ENCODE measurements at regions not wholly inside any gene's neighbourhood (a gene's known extent, or its start where the extent isn't known, plus 50 kb on each side); places are given as distances from the start of the nearest gene placed in this dataset.

GRCh38 chr3:187615630-187616029 lies 54.6 kb downstream of the SST start:
- Histone ChIP-seq H3K9me2 (replicated peaks; ENCODE audit: low read depth, low read length) (no peaks in the 10 kb centered on the region), H3K27me3 (ENCODE audit: insufficient read depth, low read length, poor library complexity, severe bottlenecking) (no peaks in the 10 kb centered on the region), H2AFZ (ENCODE audit: low read length) (no peak overlapping the region), H4K20me1 (ENCODE audit: insufficient read depth, low read length, poor library complexity, severe bottlenecking) (no peaks in the 10 kb centered on the region), H3K36me3 (ENCODE audit: insufficient read depth, low read length) (no peaks in the 10 kb centered on the region), H3K4me1 (ENCODE audit: insufficient read depth, low read length, poor library complexity, severe bottlenecking) (peaks cover 6% of the 10 kb centered on the region), H3K4me2 (ENCODE audit: low read depth, low read length, poor library complexity, severe bottlenecking) (no peak overlapping the region), H3F3A (ENCODE audit: low read depth) (no peaks in the 10 kb centered on the region), H3K9ac (ENCODE audit: low read depth, low read length, poor library complexity, severe bottlenecking) (no peak overlapping the region), H3K9me3 (ENCODE audit: insufficient read depth, low read depth, low read length) (no peaks in the 10 kb centered on the region), H3K4me3 (ENCODE audit: low read length, poor library complexity, severe bottlenecking) (no peak overlapping the region), H3K79me2 (ENCODE audit: insufficient read depth, low read length) (no peaks in the 10 kb centered on the region)
- TF ChIP-seq EZH2phosphoT487 (IDR thresholded peaks at IDR 0.05; ENCODE audit: borderline replicate concordance) (no peak), CTCF (conservative IDR thresholded peaks at IDR 0.05; ENCODE audit: low read length) (no peak)

DNA sequence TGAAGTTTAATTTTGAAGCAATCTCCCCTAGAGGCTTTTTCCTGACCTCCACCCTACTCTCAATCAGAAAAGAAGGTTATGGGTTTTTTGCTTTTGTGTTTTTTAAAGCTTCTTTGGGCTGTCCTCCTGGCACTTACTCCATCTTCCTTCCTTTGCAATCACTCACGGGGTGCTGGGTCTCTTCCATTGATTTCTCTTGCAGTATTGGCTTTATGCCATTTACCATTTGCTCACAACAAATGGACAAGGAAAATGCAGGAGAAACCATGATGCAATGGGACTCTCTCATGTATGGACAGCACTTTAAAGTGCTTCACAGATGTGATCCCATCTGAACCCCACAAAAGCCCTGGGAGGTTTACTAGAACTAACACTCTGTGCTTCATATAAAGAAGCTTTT lies 57.5 kb downstream of the SST start:
- H3K36me3 ChIP-seq (ENCODE audit: insufficient read depth, low read length) = no peaks in the 10 kb centered on the region
- no peak overlapping the region for H3K4me3 ChIP-seq (ENCODE audit: low read length, poor library complexity, severe bottlenecking)
- H3K79me2 ChIP-seq (ENCODE audit: insufficient read depth, low read length) = no peaks in the 10 kb centered on the region
- H3K4me1 ChIP-seq (ENCODE audit: insufficient read depth, low read length, poor library complexity, severe bottlenecking) = peaks cover 6% of the 10 kb centered on the region
- H3K4me2 ChIP-seq (ENCODE audit: low read depth, low read length, poor library complexity, severe bottlenecking) = no peak overlapping the region
- H3K9ac ChIP-seq (ENCODE audit: low read depth, low read length, poor library complexity, severe bottlenecking) = no peak overlapping the region
- no peaks in the 10 kb centered on the region for H3K9me3 ChIP-seq (ENCODE audit: insufficient read depth, low read depth, low read length)
- H4K20me1 ChIP-seq (ENCODE audit: insufficient read depth, low read length, poor library complexity, severe bottlenecking) = no peaks in the 10 kb centered on the region
- no peaks in the 10 kb centered on the region for H3K9me2 ChIP-seq (replicated peaks; ENCODE audit: low read depth, low read length)
- H2AFZ ChIP-seq (ENCODE audit: low read length) = no peak overlapping the region
- no peaks in the 10 kb centered on the region for H3K27me3 ChIP-seq (ENCODE audit: insufficient read depth, low read length, poor library complexity, severe bottlenecking)
- TF ChIP-seq EZH2phosphoT487 (IDR thresholded peaks at IDR 0.05; ENCODE audit: borderline replicate concordance) (no peak), CTCF (conservative IDR thresholded peaks at IDR 0.05; ENCODE audit: low read length) (no peak)
- no peaks in the 10 kb centered on the region for H3F3A ChIP-seq (ENCODE audit: low read depth)

DNA sequence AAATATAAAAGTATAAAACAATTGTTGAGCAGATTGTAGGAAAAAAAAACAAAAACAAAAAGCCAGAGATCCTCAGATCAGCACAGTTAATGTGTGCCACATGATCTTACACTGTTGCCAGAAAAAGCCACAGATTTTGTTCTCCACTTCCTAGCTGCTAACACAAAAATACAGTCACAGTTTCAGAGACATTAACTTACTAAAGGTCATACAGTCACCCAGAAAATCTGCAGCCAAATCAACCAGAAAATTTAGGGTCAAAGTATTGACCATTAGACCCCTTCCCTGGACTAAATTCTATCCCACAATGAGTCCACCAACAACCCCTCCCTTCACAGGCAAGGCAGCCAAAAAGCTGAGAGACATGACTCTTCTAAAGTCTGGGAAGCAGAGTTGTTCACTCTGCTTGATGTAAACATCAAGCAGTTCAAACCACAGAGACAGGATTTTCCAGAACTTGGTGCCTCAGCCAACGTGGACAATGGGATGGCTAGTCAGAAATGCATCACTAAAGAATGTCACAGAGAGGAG lies 59.1 kb downstream of the SST start:
- TF ChIP-seq EZH2phosphoT487 (IDR thresholded peaks at IDR 0.05; ENCODE audit: borderline replicate concordance) = no peak
- no peak for TF ChIP-seq CTCF (conservative IDR thresholded peaks at IDR 0.05; ENCODE audit: low read length)
- no peaks in the 10 kb centered on the region for H3F3A ChIP-seq (ENCODE audit: low read depth)

More for the DNA sequence above, 59.1 kb downstream of the SST start:
- H3K9ac ChIP-seq (ENCODE audit: low read depth, low read length, poor library complexity, severe bottlenecking) = no peak overlapping the region
- no peaks in the 10 kb centered on the region for H3K27me3 ChIP-seq (ENCODE audit: insufficient read depth, low read length, poor library complexity, severe bottlenecking)
- no peaks in the 10 kb centered on the region for H3K79me2 ChIP-seq (ENCODE audit: insufficient read depth, low read length)
- no peak overlapping the region for H3K4me2 ChIP-seq (ENCODE audit: low read depth, low read length, poor library complexity, severe bottlenecking)
- no peak overlapping the region for H2AFZ ChIP-seq (ENCODE audit: low read length)
- H4K20me1 ChIP-seq (ENCODE audit: insufficient read depth, low read length, poor library complexity, severe bottlenecking) = no peaks in the 10 kb centered on the region
- H3K4me3 ChIP-seq (ENCODE audit: low read length, poor library complexity, severe bottlenecking) = no peak overlapping the region
- H3K4me1 ChIP-seq (ENCODE audit: insufficient read depth, low read length, poor library complexity, severe bottlenecking) = peaks cover 6% of the 10 kb centered on the region
- H3K9me2 ChIP-seq (replicated peaks; ENCODE audit: low read depth, low read length) = no peaks in the 10 kb centered on the region
- no peaks in the 10 kb centered on the region for H3K9me3 ChIP-seq (ENCODE audit: insufficient read depth, low read depth, low read length)
- H3K36me3 ChIP-seq (ENCODE audit: insufficient read depth, low read length) = no peaks in the 10 kb centered on the region

Data from Loucy (cell line).